ENCODE measurements at regions not wholly inside any gene's neighbourhood (a gene's known extent, or its start where the extent isn't known, plus 50 kb on each side); places are given as distances from the start of the nearest gene placed in this dataset.
A peak's percentile ranks its signal among the peaks of the same experiment; 100 is the strongest.
"Not testable (repeated sequence)": the region's sequence is repeated elsewhere in the genome, so short reads cannot be mapped to it uniquely, and the experiment has no call there.

- no peak overlapping the region for H3K4me3 Mint-ChIP-seq
- no peak overlapping the region for H3K27ac Mint-ChIP-seq
- no peaks in the 10 kb centered on the region for H3K4me1 Mint-ChIP-seq
- no peaks in the 10 kb centered on the region for H3K27me3 Mint-ChIP-seq
- H3K9me3 Mint-ChIP-seq: peaks cover 0 to 11% (median 2%) of the 10 kb centered on the region in 3 donors
- H3K36me3 Mint-ChIP-seq: no peaks in the 10 kb centered on the region
Measured at GRCh38 chr11:23765682-23766252, 731.1 kb upstream of the LUZP2 start.

GRCh38 chr11:23767576-23767975, 729.3 kb upstream of the LUZP2 start:
- Mint-ChIP-seq H3K27ac (no peak overlapping the region), H3K36me3 (no peaks in the 10 kb centered on the region), H3K4me1 (no peaks in the 10 kb centered on the region), H3K4me3 (no peak overlapping the region), H3K27me3 (no peaks in the 10 kb centered on the region), H3K9me3 (peaks cover 0 to 10% (median 0%) of the 10 kb centered on the region in 3 donors)

GRCh38 chr11:23769214-23769613, 727.6 kb upstream of the LUZP2 start:
- peaks cover 0 to 7% (median 0%) of the 10 kb centered on the region in 3 donors for H3K9me3 Mint-ChIP-seq
- H3K36me3 Mint-ChIP-seq: no peaks in the 10 kb centered on the region
- H3K4me1 Mint-ChIP-seq: no peaks in the 10 kb centered on the region
- no peak overlapping the region for H3K4me3 Mint-ChIP-seq
- no peak overlapping the region for H3K27ac Mint-ChIP-seq
- no peaks in the 10 kb centered on the region for H3K27me3 Mint-ChIP-seq

GRCh38 chr11:23772081-23772480, 724.8 kb upstream of the LUZP2 start:
- Mint-ChIP-seq H3K27ac (no peak overlapping the region), H3K36me3 (no peaks in the 10 kb centered on the region), H3K27me3 (no peaks in the 10 kb centered on the region), H3K9me3 (peaks cover 0 to 4% (median 0%) of the 10 kb centered on the region in 3 donors), H3K4me1 (no peaks in the 10 kb centered on the region), H3K4me3 (no peak overlapping the region)

- no peak overlapping the region for H3K4me3 Mint-ChIP-seq
- H3K27ac Mint-ChIP-seq: no peak overlapping the region
- H3K4me1 Mint-ChIP-seq: no peaks in the 10 kb centered on the region
- H3K9me3 Mint-ChIP-seq: peaks cover 0 to 5% (median 3%) of the 10 kb centered on the region in 3 donors
- H3K27me3 Mint-ChIP-seq: no peaks in the 10 kb centered on the region
- H3K36me3 Mint-ChIP-seq: no peaks in the 10 kb centered on the region
Measured at GRCh38 chr11:23778971-23779370, 717.9 kb upstream of the LUZP2 start.

- no peak overlapping the region for H3K4me3 Mint-ChIP-seq
- no peak overlapping the region for H3K27ac Mint-ChIP-seq
- H3K36me3 Mint-ChIP-seq: no peaks in the 10 kb centered on the region
- H3K4me1 Mint-ChIP-seq: no peaks in the 10 kb centered on the region
- H3K9me3 Mint-ChIP-seq: peaks cover 0 to 5% (median 0%) of the 10 kb centered on the region in 3 donors
- no peaks in the 10 kb centered on the region for H3K27me3 Mint-ChIP-seq
Measured at GRCh38 chr11:23780231-23780630, 716.6 kb upstream of the LUZP2 start.

- Mint-ChIP-seq H3K36me3 (no peaks in the 10 kb centered on the region), H3K27ac (no peak overlapping the region), H3K9me3 (peaks cover 0 to 5% (median 5%) of the 10 kb centered on the region in 3 donors), H3K4me3 (no peak overlapping the region), H3K4me1 (no peaks in the 10 kb centered on the region), H3K27me3 (no peaks in the 10 kb centered on the region)
Measured at GRCh38 chr11:23781803-23782560, 714.9 kb upstream of the LUZP2 start.

GRCh38 chr11:23786974-23787373, 709.9 kb upstream of the LUZP2 start:
- H3K36me3 Mint-ChIP-seq, H3K27ac Mint-ChIP-seq, H3K9me3 Mint-ChIP-seq, H3K4me3 Mint-ChIP-seq, H3K4me1 Mint-ChIP-seq, H3K27me3 Mint-ChIP-seq: not testable (repeated sequence)

- Mint-ChIP-seq H3K27ac (peak overlapping the region in 1 of 3 donors; percentile 39), H3K4me1 (no peaks in the 10 kb centered on the region), H3K27me3 (no peaks in the 10 kb centered on the region), H3K9me3 (peaks cover 0 to 11% (median 0%) of the 10 kb centered on the region in 3 donors), H3K36me3 (no peaks in the 10 kb centered on the region), H3K4me3 (no peak overlapping the region)
Measured at GRCh38 chr11:23789200-23789853, 707.5 kb upstream of the LUZP2 start.

- H3K4me3 Mint-ChIP-seq: no peak overlapping the region
Measured at GRCh38 chr11:23789938-23790371, 706.9 kb upstream of the LUZP2 start.

GRCh38 chr11:23797624-23798419, 699.0 kb upstream of the LUZP2 start:
- Mint-ChIP-seq H3K9me3 (peaks cover 0 to 9% (median 2%) of the 10 kb centered on the region in 3 donors), H3K27me3 (no peaks in the 10 kb centered on the region), H3K4me1 (no peaks in the 10 kb centered on the region), H3K4me3 (no peak overlapping the region), H3K36me3 (no peaks in the 10 kb centered on the region), H3K27ac (no peak overlapping the region)

More at GRCh38 chr11:23789938-23790371, 706.9 kb upstream of the LUZP2 start:
- Mint-ChIP-seq H3K4me1 (no peaks in the 10 kb centered on the region), H3K27ac (no peak overlapping the region), H3K9me3 (peaks cover 0 to 11% (median 0%) of the 10 kb centered on the region in 3 donors), H3K36me3 (no peaks in the 10 kb centered on the region), H3K27me3 (no peaks in the 10 kb centered on the region)

GRCh38 chr11:23834306-23834705, 662.5 kb upstream of the LUZP2 start:
- not testable (repeated sequence) for H3K27ac Mint-ChIP-seq, H3K4me1 Mint-ChIP-seq, H3K4me3 Mint-ChIP-seq, H3K36me3 Mint-ChIP-seq, H3K27me3 Mint-ChIP-seq
- peaks cover 1 to 19% (median 4%) of the 10 kb centered on the region in 3 donors for H3K9me3 Mint-ChIP-seq

- Mint-ChIP-seq H3K27ac (no peak overlapping the region), H3K4me3 (no peak overlapping the region), H3K27me3 (no peaks in the 10 kb centered on the region)
Measured at GRCh38 chr11:23836981-23837380, 659.9 kb upstream of the LUZP2 start.

GRCh38 chr11:23840872-23841271, 656.0 kb upstream of the LUZP2 start:
- Mint-ChIP-seq H3K36me3 (no peaks in the 10 kb centered on the region), H3K27ac (no peak overlapping the region), H3K9me3 (peaks cover 3 to 7% (median 5%) of the 10 kb centered on the region in 3 donors), H3K4me3 (no peak overlapping the region), H3K27me3 (no peaks in the 10 kb centered on the region), H3K4me1 (no peaks in the 10 kb centered on the region)

More at GRCh38 chr11:23836981-23837380, 659.9 kb upstream of the LUZP2 start:
- peaks cover 0 to 19% (median 4%) of the 10 kb centered on the region in 3 donors for H3K9me3 Mint-ChIP-seq
- no peaks in the 10 kb centered on the region for H3K4me1 Mint-ChIP-seq
- no peaks in the 10 kb centered on the region for H3K36me3 Mint-ChIP-seq
